ENCODE measurements at regions not wholly inside any gene's neighbourhood (a gene's known extent, or its start where the extent isn't known, plus 50 kb on each side); places are given as distances from the start of the nearest gene placed in this dataset.
A peak's percentile ranks its signal among the peaks of the same experiment; 100 is the strongest.

GRCh38 chr12:111100554-111100953, 180.2 kb upstream of the MYL2 start:
- intact Hi-C loops (cut with micrococcal nuclease; ENCODE audit: unreplicated experiment): no loop called here
- TF ChIP-seq TCF7 (IDR thresholded peaks at IDR 0.05; ENCODE audit: borderline replicate concordance) (no peak), MAX (IDR thresholded peaks at IDR 0.05; ENCODE audit: low read depth, low read length) (no peak), EGR1 (IDR thresholded peaks at IDR 0.05; ENCODE audit: borderline replicate concordance in 1 of 2, low read depth in 2 of 2, low read length in 2 of 2) (no peak), NFXL1 (IDR thresholded peaks at IDR 0.05; ENCODE audit: borderline replicate concordance) (no peak), BCL3 (IDR thresholded peaks at IDR 0.05; ENCODE audit: borderline replicate concordance, insufficient read depth, low read depth, low read length, poor library complexity, severe bottlenecking) (peak; percentile 14), RELA (IDR thresholded peaks at IDR 0.05; ENCODE audit: borderline replicate concordance, partially characterized antibody) (no peak), YY1 (IDR thresholded peaks at IDR 0.05; ENCODE audit: low read depth, low read length) (no peak), IKZF2 (IDR thresholded peaks at IDR 0.05) (no peak)
- POLR2A ChIA-PET: no interaction called here

More at GRCh38 chr12:111100554-111100953, 180.2 kb upstream of the MYL2 start:
- no peaks in the 10 kb centered on the region for H3K79me2 ChIP-seq (ENCODE audit: control insufficient read depth, insufficient read depth, low read length)
- H3K4me1 ChIP-seq (ENCODE audit: control insufficient read depth, insufficient read depth, low read length): peaks cover 13% of the 10 kb centered on the region
- H3K27ac ChIP-seq (ENCODE audit: control insufficient read depth, insufficient read depth): no peak overlapping the region
- in situ Hi-C loops (cut with MboI): no loop called here
- no peak for ATAC-seq
- no peaks in the 10 kb centered on the region; a peak in 1 of 4 replicates for H3K27me3 ChIP-seq (replicated peaks in 1 of 2; ENCODE audit: control insufficient read depth in 2 of 2, insufficient read depth in 2 of 2, low read length in 1 of 2)
- 55% methylated on average over 4 of the region's 4 CpGs for WGBS (ENCODE audit: insufficient coverage, insufficient replicate concordance, low lambda C conversion rate, missing lambda C conversion rate)
- CTCF ChIA-PET: interaction anchor here (0.6 kb wide), 1 partner anchor 215 kb away, joined by 3 read pairs; no protein-coding TSS in a partner anchor
- H3K4me2 ChIP-seq (ENCODE audit: control insufficient read depth, insufficient read depth): no peak overlapping the region
- no peaks in the 10 kb centered on the region for H4K20me1 ChIP-seq (ENCODE audit: control insufficient read depth, insufficient read depth)
- DNase-seq (ENCODE audit: low read depth, low spot score): no peak
- no peaks in the 10 kb centered on the region for H3K36me3 ChIP-seq (ENCODE audit: control insufficient read depth in 2 of 2, insufficient read depth in 2 of 2, low read length in 1 of 2)
- no peak overlapping the region for H3K4me3 ChIP-seq
- FAIRE-seq: no peak
- SMC1A ChIA-PET (ENCODE audit: uncharacterized antibody, unreplicated experiment): no interaction called here
- no TSS peak for BruUV-seq (replicated peaks)
- no peak overlapping the region for H2AFZ ChIP-seq (ENCODE audit: control insufficient read depth, low read depth, low read length)
- no peaks in the 10 kb centered on the region for H3K9me3 ChIP-seq (replicated peaks; ENCODE audit: control insufficient read depth, insufficient read depth, low read length)
- H3K9ac ChIP-seq (ENCODE audit: control insufficient read depth, insufficient read depth, low read length): no peak overlapping the region
- RAD21 ChIA-PET (ENCODE audit: unreplicated experiment): no interaction called here
